ENCODE measurements at regions not wholly inside any gene's neighbourhood (a gene's known extent, or its start where the extent isn't known, plus 50 kb on each side); places are given as distances from the start of the nearest gene placed in this dataset.

GRCh38 chr18:9020221-9020620, 82.3 kb upstream of the NDUFV2 start:
- TF ChIP-seq EZH2phosphoT487 (IDR thresholded peaks at IDR 0.05; ENCODE audit: borderline replicate concordance, low read length) (no peak), CTCF (IDR thresholded peaks at IDR 0.05; ENCODE audit: low read depth, low read length, poor library complexity, severe bottlenecking) (no peak)
